T47D (cell line): ENCODE measurements at regions not wholly inside any gene's neighbourhood (a gene's known extent, or its start where the extent isn't known, plus 50 kb on each side); places are given as distances from the start of the nearest gene placed in this dataset.
"Not testable (repeated sequence)": the region's sequence is repeated elsewhere in the genome, so short reads cannot be mapped to it uniquely, and the experiment has no call there.

Source experiments
- DNase-seq, 2 experiments: peaks; one replicate each; pipeline versions ENCODE4 v3.0.0 to v3.0.0-alpha.2; 2011 to 2012; ENCODE audit warnings: low read depth in 1 of 2, low spot score in 1 of 2
- JUND ChIP-seq: IDR thresholded peaks from 2 replicates; pipeline ENCODE4 v1.6.1; 2012; ENCODE audit warnings: low read depth
- in situ Hi-C: cut with HindIII; loops from 2 replicates; pipeline ENCODE4 v1.10.0; 2016; ENCODE audit warnings: low sequenced_read_pairs, low pct_unique_long_range_greater_than_20kb

- DNase-seq, in situ Hi-C loops: not testable (repeated sequence)
These were observed 347.4 kb downstream of the MAGEE1 start for GRCh38 chrX:76774912-76775311.

- in situ Hi-C loops = no loop called here
- TF ChIP-seq JUND = no peak
- DNase-seq = peak in 1 of 2 experiments; percentile 0
These were observed 368.8 kb downstream of the MAGEE1 start for GRCh38 chrX:76796311-76796710.

- no peak for TF ChIP-seq JUND
- in situ Hi-C loops = no loop called here
- no peak for DNase-seq
These were observed 375.2 kb downstream of the MAGEE1 start for GRCh38 chrX:76802708-76803107.

- in situ Hi-C loops = no loop called here
- TF ChIP-seq JUND = no peak
- DNase-seq = no peak
These were observed 388.2 kb downstream of the MAGEE1 start for GRCh38 chrX:76815754-76816153.

GRCh38 chrX:76817279-76817678 lies 389.8 kb downstream of the MAGEE1 start:
- in situ Hi-C loops, DNase-seq: not testable (repeated sequence)

GRCh38 chrX:76821276-76821675 lies 393.8 kb downstream of the MAGEE1 start:
- TF ChIP-seq JUND = no peak
- no peak for DNase-seq
- in situ Hi-C loops = no loop called here

- in situ Hi-C loops = no loop called here
- no peak for TF ChIP-seq JUND
- DNase-seq = no peak
These were observed 400.2 kb downstream of the MAGEE1 start for GRCh38 chrX:76827672-76828071.

GRCh38 chrX:76840902-76841301 lies 413.4 kb downstream of the MAGEE1 start:
- in situ Hi-C loops, DNase-seq: not testable (repeated sequence)

- no peak for TF ChIP-seq JUND
- peak in 1 of 2 experiments; percentile 0 for DNase-seq
- in situ Hi-C loops = no loop called here
These were observed 423.3 kb downstream of the MAGEE1 start for GRCh38 chrX:76850851-76851250.

- no peak for DNase-seq
- no peak for TF ChIP-seq JUND
- in situ Hi-C loops = no loop called here
These were observed 435.0 kb downstream of the MAGEE1 start for GRCh38 chrX:76862509-76862908.

GRCh38 chrX:76893930-76894329 lies 466.4 kb downstream of the MAGEE1 start:
- peak in 1 of 2 experiments; percentile 1 for DNase-seq
- no peak for TF ChIP-seq JUND
- in situ Hi-C loops = no loop called here

- in situ Hi-C loops = no loop called here
- no peak for TF ChIP-seq JUND
- DNase-seq = no peak
These were observed 488.3 kb downstream of the MAGEE1 start for GRCh38 chrX:76915836-76916235.

GRCh38 chrX:76918033-76918432 lies 490.5 kb downstream of the MAGEE1 start:
- in situ Hi-C loops = no loop called here
- DNase-seq = no peak
- no peak for TF ChIP-seq JUND

- no peak for DNase-seq
- in situ Hi-C loops = no loop called here
- no peak for TF ChIP-seq JUND
These were observed 492.3 kb downstream of the MAGEE1 start for GRCh38 chrX:76919761-76920160.
